HG03025 (cell line): ENCODE measurements at regions not wholly inside any gene's neighbourhood (a gene's known extent, or its start where the extent isn't known, plus 50 kb on each side); places are given as distances from the start of the nearest gene placed in this dataset.
A peak's percentile ranks its signal among the peaks of the same experiment; 100 is the strongest.

Experiments
- ATAC-seq: cut with Tn5 transposase; IDR thresholded peaks from one replicate; pipeline ENCODE4 v1.9.1; 2021; ENCODE audit warnings: mild to moderate bottlenecking, moderate library complexity; ENCODE audit not compliant: unreplicated experiment, low FRiP score

DNA sequence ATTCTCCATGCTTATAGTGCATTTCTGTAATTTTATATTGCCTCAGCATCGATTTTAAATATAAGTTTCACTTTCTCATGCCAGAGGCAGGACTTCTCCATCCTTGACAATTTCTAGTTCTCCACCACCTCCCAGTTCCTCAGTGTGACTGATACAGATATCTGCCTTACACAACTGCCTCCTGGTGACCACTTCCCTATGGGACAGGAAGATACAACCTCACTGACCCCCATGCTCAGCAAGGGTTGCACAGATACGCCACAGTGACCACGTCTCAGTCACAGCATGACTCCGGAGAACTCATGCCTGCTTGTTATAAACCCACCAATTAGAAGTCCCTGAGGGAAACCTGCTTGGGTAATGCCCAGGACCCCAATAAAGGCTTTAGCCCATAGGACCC lies 284.0 kb upstream of the MC4R start:
- no peak for ATAC-seq

- no peak for ATAC-seq
Observed at GRCh38 chr18:60662491-60662890, 289.9 kb upstream of the MC4R start.

DNA sequence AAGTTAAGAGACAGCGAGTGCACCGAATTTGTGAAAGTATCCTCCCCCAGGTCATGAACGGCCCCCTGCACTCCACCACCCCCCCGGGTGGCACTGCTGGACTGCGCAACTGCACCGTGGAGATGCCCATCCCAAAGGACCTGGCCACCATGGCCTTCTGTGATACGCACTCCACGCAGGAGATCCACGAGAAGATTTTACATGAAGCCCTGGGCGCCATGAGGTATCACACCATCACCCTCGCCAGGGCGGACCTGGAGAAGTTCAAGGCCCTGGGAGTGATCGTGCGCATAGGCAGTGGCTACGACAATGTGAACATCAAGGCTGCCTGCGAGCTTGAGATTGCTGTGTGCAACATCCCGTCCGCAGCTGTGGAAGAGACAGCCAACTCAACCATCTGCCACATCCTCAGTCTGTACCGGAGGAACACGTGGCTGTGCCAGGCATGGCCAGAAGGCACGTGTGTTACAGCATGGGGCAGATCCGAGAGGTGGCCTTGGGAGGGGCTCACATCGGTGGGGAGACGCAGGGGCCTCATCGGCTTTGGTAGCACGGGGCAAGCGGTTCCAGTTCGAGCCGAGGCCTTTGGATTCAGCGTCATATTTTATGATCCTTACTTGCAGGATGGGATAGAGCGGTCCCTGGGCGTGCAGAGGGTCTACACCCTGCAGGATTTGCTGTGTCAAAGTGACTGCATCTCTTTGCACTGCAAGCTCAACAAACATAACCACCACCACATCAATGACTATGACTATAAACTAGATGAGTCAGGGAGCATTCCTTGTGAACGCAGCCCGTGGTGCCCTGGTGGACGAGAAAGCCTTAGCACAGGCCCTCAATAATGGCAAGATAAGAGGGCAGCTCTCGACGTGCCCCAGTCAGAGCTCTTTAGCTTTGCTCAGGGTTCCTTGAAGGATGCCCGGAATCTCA lies 290.8 kb upstream of the MC4R start:
- ATAC-seq, result no peak

- peak; percentile 72 for ATAC-seq
Observed at GRCh38 chr18:60664736-60665135, 292.2 kb upstream of the MC4R start.

GRCh38 chr18:60667016-60667415 lies 294.4 kb upstream of the MC4R start:
- no peak for ATAC-seq

DNA sequence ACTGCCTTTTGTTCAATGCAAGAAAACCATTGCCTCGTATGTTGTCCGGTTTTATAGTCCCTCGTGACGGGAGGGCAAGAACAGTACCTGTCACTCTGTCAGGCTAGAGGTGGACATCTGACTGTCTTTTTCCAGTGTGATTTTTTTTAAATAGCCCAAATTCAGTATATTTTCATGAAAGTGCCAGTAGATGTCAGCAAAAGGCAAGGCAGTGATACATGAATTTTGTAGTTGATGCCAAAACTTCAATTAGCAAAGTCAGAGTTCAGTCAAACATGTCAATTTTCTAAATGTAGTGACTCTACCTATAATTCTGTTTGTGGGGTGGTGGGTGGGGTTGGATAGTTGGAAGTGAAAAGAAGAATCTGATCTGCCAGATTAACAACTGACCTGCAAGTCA lies 296.0 kb upstream of the MC4R start:
- no peak for ATAC-seq

GRCh38 chr18:60669938-60670337 lies 297.4 kb upstream of the MC4R start:
- no peak for ATAC-seq

GRCh38 chr18:60671021-60671420 lies 298.4 kb upstream of the MC4R start:
- no peak for ATAC-seq

DNA sequence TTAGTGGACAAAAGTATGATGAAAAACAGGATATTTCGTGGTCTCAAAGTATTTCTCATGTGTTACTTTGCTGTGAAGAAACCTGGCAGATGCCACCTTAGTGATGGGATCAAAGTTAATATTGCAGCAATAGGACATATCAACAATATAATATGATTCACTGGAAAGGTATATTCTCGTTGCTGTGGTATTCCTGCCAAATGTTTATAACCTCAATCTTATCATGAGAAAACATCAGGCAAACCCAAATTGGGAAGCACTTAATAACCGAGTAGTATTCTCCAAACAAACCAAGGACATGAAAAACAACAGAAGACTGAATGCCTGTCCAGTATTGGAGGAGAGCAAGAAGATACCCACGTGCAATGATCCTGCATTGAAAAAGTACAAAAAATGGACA lies 302.6 kb upstream of the MC4R start:
- ATAC-seq, result no peak

GRCh38 chr18:60675801-60676200 lies 303.2 kb upstream of the MC4R start:
- ATAC-seq, result no peak

- ATAC-seq, result no peak
Observed at GRCh38 chr18:60676815-60677214, 304.2 kb upstream of the MC4R start.

DNA sequence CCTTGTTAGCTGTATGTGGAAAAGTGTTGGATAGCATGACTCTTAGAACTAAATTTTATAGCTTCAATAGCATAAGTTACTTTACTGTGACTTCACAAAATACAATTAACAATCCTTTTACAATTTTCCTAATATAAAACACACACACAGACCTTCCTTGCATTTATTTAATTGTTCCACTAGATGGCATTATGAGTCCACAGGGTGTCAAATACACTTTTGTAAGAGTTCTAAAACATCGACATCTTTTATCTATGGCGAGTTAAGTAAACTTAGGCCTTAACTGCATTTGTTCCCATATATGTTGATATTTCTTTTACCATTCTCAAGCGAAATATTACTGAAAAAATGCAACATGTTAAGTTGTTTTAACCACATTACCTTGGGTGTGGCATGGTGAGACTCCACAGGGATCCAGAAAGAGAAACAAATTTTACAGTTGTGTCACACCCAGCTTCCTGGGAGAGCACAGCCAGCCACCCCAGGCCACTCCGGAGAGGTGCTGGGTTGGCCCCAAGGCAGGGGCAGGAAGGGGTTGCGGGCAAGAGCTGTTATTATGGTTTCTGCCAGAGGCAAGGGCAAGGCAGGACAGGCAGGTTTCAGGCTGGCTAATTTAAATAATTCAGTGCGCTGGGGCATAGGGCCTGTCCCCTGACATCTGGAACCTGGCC lies 312.4 kb upstream of the MC4R start:
- ATAC-seq, result no peak

GRCh38 chr18:60686142-60686541 lies 313.6 kb upstream of the MC4R start:
- ATAC-seq, result no peak

GRCh38 chr18:60691061-60691460 lies 318.5 kb upstream of the MC4R start:
- no peak for ATAC-seq

DNA sequence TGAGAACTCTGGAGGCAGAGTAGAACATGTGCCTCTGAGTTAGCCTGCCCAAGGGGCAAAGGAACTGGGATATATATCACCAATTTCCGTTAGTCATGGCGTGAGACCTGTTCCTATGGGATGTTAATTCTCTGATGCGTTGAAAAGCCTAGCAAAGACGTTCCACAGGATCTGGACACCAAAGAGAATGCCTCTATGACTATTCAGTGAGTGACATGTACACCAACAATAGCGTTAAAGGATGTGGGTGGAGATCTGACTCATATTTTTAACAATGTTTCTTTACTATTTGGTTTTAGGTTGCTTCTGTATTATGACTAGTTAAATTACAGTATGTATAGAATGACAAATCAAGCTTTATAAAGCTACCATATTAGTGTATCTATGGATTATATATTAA lies 320.9 kb upstream of the MC4R start:
- ATAC-seq, result no peak

GRCh38 chr18:60698901-60699300 lies 326.3 kb upstream of the MC4R start:
- no peak for ATAC-seq

GRCh38 chr18:60722742-60723141 lies 350.2 kb upstream of the MC4R start:
- no peak for ATAC-seq

DNA sequence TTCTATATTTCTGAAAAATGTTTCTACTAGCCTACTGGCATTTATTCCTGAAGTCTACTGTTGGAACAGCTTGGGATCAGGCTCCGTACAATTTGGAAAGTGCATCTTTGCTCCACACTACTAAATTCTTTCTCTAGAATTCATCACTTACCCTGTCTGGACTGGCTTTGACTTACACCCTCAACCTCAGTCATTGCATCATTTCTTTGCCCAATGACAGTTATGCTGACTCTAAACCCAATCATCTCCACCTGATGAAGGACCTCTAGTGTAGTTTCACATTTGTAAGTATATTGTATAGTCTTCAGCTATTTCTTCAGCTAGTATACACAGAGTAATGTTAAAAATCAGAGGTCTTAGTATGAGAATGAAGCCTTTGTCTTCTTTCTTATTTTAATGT lies 359.6 kb upstream of the MC4R start:
- ATAC-seq, result no peak

GRCh38 chr18:60739212-60739611 lies 366.6 kb upstream of the MC4R start:
- no peak for ATAC-seq

DNA sequence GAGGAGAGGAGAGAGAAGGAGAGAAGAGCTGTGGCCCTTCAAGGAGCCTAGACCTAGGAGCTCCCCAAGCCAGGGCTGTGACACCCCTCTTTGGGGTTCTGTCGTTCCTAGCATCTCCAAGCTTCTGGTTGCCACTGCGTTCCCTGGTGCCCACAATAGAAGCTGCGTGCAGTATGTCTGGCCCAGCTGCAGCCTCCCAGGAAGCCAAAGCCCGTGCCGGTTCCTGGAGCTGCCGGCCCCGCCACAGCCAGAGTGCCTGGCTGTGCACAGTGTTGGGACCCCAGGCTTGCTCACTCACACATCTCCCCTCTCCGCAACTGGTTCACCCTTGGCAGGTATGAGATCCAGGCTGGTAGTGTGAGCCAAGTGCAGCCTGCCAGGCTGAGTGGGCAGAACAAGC lies 367.7 kb upstream of the MC4R start:
- no peak for ATAC-seq

DNA sequence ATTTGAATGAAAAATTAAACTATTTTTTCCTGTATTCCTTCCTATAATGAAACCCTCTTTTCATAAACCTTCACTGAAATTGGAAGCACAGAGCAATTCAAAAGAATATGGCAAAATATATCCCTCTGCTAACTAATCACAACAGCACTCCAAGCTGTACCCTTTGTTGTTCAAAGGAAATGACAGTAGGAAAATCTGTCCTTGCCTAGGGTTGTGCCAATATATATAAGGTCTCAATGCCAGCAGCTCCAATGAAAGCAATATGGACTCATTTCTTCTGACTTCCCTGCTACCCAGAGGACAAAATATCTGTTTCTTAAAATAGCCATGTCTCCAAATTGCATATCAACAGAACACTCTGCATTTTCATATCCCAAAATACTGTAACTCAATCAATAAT lies 373.9 kb upstream of the MC4R start:
- no peak for ATAC-seq

DNA sequence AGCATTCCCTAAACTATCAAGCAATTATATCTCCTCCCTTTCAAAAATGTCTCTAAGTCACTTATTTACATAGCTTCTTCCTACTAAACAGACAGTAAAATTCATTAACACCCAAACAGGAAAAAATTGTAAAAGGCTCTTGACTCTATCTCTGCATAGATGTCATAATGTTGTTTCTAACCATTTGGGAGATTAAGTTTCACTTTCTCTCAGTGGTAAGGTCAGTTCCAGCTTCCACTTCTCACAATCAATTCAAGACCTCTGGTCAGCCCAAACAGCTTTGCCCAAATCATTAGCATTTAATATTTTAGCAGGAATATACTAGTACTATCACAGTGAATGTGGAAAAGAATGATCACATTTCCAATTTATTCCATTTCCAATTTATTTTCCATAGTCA lies 374.3 kb upstream of the MC4R start:
- no peak for ATAC-seq
